Nephron (organoid): ENCODE measurements at regions not wholly inside any gene's neighbourhood (a gene's known extent, or its start where the extent isn't known, plus 50 kb on each side); places are given as distances from the start of the nearest gene placed in this dataset.

Experiments used
- H3K27ac Mint-ChIP-seq, 3 experiments: 2 replicates each; pipeline ENCODE4 v1.8.0; 2020; ENCODE audit warnings: mixed read lengths in 3 of 3, mild to moderate bottlenecking in 2 of 3, moderate library complexity in 1 of 3
- H3K27me3 Mint-ChIP-seq: 2 replicates; pipeline ENCODE4 v1.8.0; 2021; ENCODE audit warnings: low read depth, mild to moderate bottlenecking, moderate library complexity, mixed read lengths
- H3K36me3 Mint-ChIP-seq: 2 replicates; pipeline ENCODE4 v1.8.0; 2020; ENCODE audit warnings: low read depth, mixed read lengths
- H3K4me1 Mint-ChIP-seq: 2 replicates; pipeline ENCODE4 v1.8.0; 2020; ENCODE audit warnings: mixed read lengths
- H3K4me3 Mint-ChIP-seq, 3 experiments: 2 replicates each; pipeline ENCODE4 v1.8.0; 2020; ENCODE audit warnings: mild to moderate bottlenecking in 3 of 3, mixed read lengths in 3 of 3, moderate library complexity in 2 of 3
- H3K9me3 Mint-ChIP-seq: 2 replicates; pipeline ENCODE4 v1.8.0; 2020; ENCODE audit warnings: mixed read lengths
- CTCF ChIP-seq, 3 experiments: fragments of 200-600 bp; sonication (generic); IDR thresholded peaks; one replicate each; pipeline ENCODE4 v1.5.0; 2021; ENCODE audit warnings: antibody characterized with exemption in 3 of 3; ENCODE audit not compliant: unreplicated experiment in 3 of 3

- no peak for TF ChIP-seq CTCF (IDR thresholded peaks at IDR 0.05; ENCODE audit: unreplicated experiment in 3 of 3)
- peaks cover 61% of the 10 kb centered on the region for H3K4me1 Mint-ChIP-seq
- no peaks in the 10 kb centered on the region for H3K9me3 Mint-ChIP-seq
- peak overlapping the region; percentile 77 to 83 (median 82) for H3K4me3 Mint-ChIP-seq
- H3K27me3 Mint-ChIP-seq: no peaks in the 10 kb centered on the region
- peak overlapping the region; percentile 94 to 98 (median 98) for H3K27ac Mint-ChIP-seq
- H3K36me3 Mint-ChIP-seq: no peaks in the 10 kb centered on the region
These were observed 231.7 kb downstream of the SKIDA1 start for GRCh38 chr10:21293518-21294356.

- Mint-ChIP-seq H3K27ac (peak overlapping the region; percentile 94 to 98 (median 98)), H3K27me3 (no peaks in the 10 kb centered on the region), H3K4me3 (peak overlapping the region; percentile 77 to 83 (median 82)), H3K4me1 (peaks cover 57% of the 10 kb centered on the region), H3K9me3 (no peaks in the 10 kb centered on the region), H3K36me3 (no peaks in the 10 kb centered on the region)
- no peak for TF ChIP-seq CTCF (IDR thresholded peaks at IDR 0.05; ENCODE audit: unreplicated experiment in 3 of 3)
These were observed 232.5 kb downstream of the SKIDA1 start for GRCh38 chr10:21292763-21293517.

GRCh38 chr10:21290499-21291160 is 234.9 kb downstream of the SKIDA1 start:
- Mint-ChIP-seq H3K27me3 (no peaks in the 10 kb centered on the region), H3K27ac (peak overlapping the region; percentile 12 to 98 (median 32)), H3K4me1 (peaks cover 48% of the 10 kb centered on the region), H3K4me3 (no peak overlapping the region), H3K36me3 (no peaks in the 10 kb centered on the region), H3K9me3 (peaks cover 4% of the 10 kb centered on the region)
- no peak for TF ChIP-seq CTCF (IDR thresholded peaks at IDR 0.05; ENCODE audit: unreplicated experiment in 3 of 3)

GRCh38 chr10:21289961-21290360 is 235.5 kb downstream of the SKIDA1 start:
- TF ChIP-seq CTCF (IDR thresholded peaks at IDR 0.05; ENCODE audit: unreplicated experiment in 3 of 3): no peak
- no peaks in the 10 kb centered on the region for H3K36me3 Mint-ChIP-seq
- peaks cover 4% of the 10 kb centered on the region for H3K9me3 Mint-ChIP-seq
- no peaks in the 10 kb centered on the region for H3K27me3 Mint-ChIP-seq
- H3K27ac Mint-ChIP-seq: peak overlapping the region; percentile 12 to 98 (median 32)
- H3K4me3 Mint-ChIP-seq: no peak overlapping the region
- H3K4me1 Mint-ChIP-seq: peaks cover 43% of the 10 kb centered on the region

GRCh38 chr10:21289271-21289670 is 236.2 kb downstream of the SKIDA1 start:
- no peak overlapping the region for H3K4me3 Mint-ChIP-seq
- no peaks in the 10 kb centered on the region for H3K27me3 Mint-ChIP-seq
- peak overlapping the region in 1 of 3 experiments; percentile 98 for H3K27ac Mint-ChIP-seq
- peaks cover 37% of the 10 kb centered on the region for H3K4me1 Mint-ChIP-seq
- peaks cover 4% of the 10 kb centered on the region for H3K9me3 Mint-ChIP-seq
- H3K36me3 Mint-ChIP-seq: no peaks in the 10 kb centered on the region
- no peak for TF ChIP-seq CTCF (IDR thresholded peaks at IDR 0.05; ENCODE audit: unreplicated experiment in 3 of 3)
